Endothelial cell (in vitro differentiated cells): ENCODE measurements at regions not wholly inside any gene's neighbourhood (a gene's known extent, or its start where the extent isn't known, plus 50 kb on each side); places are given as distances from the start of the nearest gene placed in this dataset.

Experiments
- DNase-seq: peaks from one replicate; pipeline ENCODE4 v3.0.0; 2021; ENCODE audit warnings: low spot score
- H3K27ac Mint-ChIP-seq: one replicate; pipeline ENCODE4 v1.8.0; 2021; ENCODE audit warnings: mixed read lengths, inconsistent platforms; ENCODE audit not compliant: unreplicated experiment
- H3K27me3 Mint-ChIP-seq: one replicate; pipeline ENCODE4 v1.8.0; 2021; ENCODE audit warnings: mild to moderate bottlenecking, moderate library complexity, mixed read lengths, inconsistent platforms; ENCODE audit not compliant: unreplicated experiment
- H3K36me3 Mint-ChIP-seq: one replicate; pipeline ENCODE4 v1.8.0; 2021; ENCODE audit warnings: mild to moderate bottlenecking, low read depth, mixed read lengths, inconsistent platforms; ENCODE audit not compliant: unreplicated experiment
- H3K4me1 Mint-ChIP-seq: one replicate; pipeline ENCODE4 v1.8.0; 2021; ENCODE audit warnings: mild to moderate bottlenecking, mixed read lengths, inconsistent platforms; ENCODE audit not compliant: unreplicated experiment
- H3K4me3 Mint-ChIP-seq: one replicate; pipeline ENCODE4 v1.8.0; 2021; ENCODE audit warnings: mild to moderate bottlenecking, mixed read lengths, inconsistent platforms; ENCODE audit not compliant: unreplicated experiment
- H3K9me3 Mint-ChIP-seq: one replicate; pipeline ENCODE4 v1.8.0; 2021; ENCODE audit warnings: mixed read lengths, inconsistent platforms; ENCODE audit not compliant: unreplicated experiment
- CTCF ChIP-seq: fragments of 200-600 bp; sonication (generic); IDR thresholded peaks from one replicate; pipeline ENCODE4 v1.5.0; 2021; ENCODE audit warnings: antibody characterized with exemption; ENCODE audit not compliant: unreplicated experiment

DNA sequence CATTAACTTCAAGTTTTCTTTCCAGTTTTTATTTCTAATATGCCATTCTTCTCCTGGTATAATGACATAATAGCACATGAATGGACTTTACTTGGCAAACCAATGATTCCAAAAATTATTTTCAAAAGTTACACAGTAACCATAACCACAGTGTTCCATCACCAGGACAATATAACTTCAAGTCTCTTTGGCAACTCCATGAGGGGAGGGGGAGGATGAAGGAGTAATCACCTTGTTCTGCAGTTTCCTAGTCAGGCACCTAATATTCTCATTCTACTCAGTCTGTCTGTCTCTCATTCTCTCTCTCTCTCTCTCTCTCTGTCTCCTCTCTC is 66.6 kb downstream of the BTG1 start:
- Mint-ChIP-seq H3K4me3 (no peak overlapping the region), H3K9me3 (no peaks in the 10 kb centered on the region), H3K36me3 (no peaks in the 10 kb centered on the region), H3K4me1 (peaks cover 2% of the 10 kb centered on the region), H3K27ac (no peak overlapping the region), H3K27me3 (no peaks in the 10 kb centered on the region)
- DNase-seq, result no peak
- no peak for TF ChIP-seq CTCF

DNA sequence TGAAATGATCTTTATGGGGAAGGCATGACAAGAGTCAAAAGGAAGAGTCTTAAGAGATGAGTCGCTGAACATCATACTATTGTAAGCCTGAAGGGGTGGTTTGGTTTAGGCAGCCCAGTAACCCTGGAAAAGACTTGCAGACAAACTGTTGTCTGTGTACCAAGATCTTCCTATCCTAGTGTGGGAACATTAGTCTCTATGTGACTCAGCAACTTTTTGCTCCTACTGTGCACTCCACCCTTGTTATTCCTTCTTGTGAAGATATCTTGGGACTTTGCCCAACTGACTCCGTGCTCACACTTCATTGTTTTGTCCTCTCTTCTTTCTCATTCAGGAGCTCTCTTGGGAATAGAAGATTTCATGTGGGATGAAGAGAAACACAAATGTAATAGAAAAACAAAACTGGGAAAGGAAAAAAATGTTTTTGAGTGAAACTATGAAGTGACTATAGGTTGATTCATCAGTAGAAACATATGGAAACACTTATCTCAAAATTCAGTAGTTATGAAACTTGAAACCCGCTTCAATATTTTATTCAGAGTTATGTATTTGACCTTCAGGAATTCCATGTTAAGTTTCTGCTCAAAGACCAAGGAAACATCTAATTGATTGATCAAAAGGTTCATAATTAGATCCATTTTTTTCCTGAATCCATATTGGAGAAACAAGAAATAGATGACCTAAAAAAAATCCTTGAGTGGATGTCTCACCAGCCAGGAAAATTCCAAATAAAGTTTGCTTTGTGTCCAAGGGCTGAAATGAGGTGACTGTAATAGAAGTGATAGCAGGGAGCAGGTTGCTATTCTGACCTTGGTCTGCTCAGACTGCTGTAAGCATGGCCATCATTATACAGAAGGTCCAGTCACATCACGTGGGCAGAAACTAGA is 67.2 kb downstream of the BTG1 start:
- H3K4me1 Mint-ChIP-seq, result peaks cover 2% of the 10 kb centered on the region

DNA sequence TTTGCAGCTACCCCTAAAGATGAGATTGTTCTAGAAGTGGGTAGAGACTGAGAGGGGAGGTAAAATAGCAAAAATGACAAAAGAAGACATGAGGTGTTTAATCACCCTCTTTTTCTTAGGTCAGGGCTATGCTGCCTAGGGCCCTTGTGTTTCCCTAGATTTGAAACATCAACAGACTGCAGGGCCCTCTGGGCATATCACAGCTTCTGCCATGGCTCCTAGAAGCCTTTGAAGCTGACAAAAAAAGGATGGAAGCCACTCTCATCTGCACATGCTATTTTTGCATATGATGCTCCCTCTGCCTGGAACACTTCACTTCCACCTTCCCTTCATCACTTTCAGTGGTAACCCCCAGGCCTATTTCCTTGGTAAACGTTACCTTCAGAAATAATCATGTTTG is 68.1 kb downstream of the BTG1 start:
- Mint-ChIP-seq H3K27ac (no peak overlapping the region), H3K4me3 (no peak overlapping the region), H3K36me3 (no peaks in the 10 kb centered on the region), H3K9me3 (no peaks in the 10 kb centered on the region), H3K4me1 (peaks cover 2% of the 10 kb centered on the region), H3K27me3 (no peaks in the 10 kb centered on the region)
- no peak for DNase-seq
- no peak for TF ChIP-seq CTCF

More for the DNA sequence above, 67.2 kb downstream of the BTG1 start:
- no peaks in the 10 kb centered on the region for H3K27me3 Mint-ChIP-seq
- H3K4me3 Mint-ChIP-seq, result no peak overlapping the region
- no peaks in the 10 kb centered on the region for H3K36me3 Mint-ChIP-seq
- no peak for DNase-seq
- no peaks in the 10 kb centered on the region for H3K9me3 Mint-ChIP-seq
- no peak for TF ChIP-seq CTCF
- H3K27ac Mint-ChIP-seq, result no peak overlapping the region

- Mint-ChIP-seq H3K4me1 (peaks cover 2% of the 10 kb centered on the region), H3K9me3 (no peaks in the 10 kb centered on the region), H3K27me3 (no peaks in the 10 kb centered on the region), H3K27ac (no peak overlapping the region), H3K36me3 (no peaks in the 10 kb centered on the region), H3K4me3 (no peak overlapping the region)
- DNase-seq, result no peak
- no peak for TF ChIP-seq CTCF
Observed at GRCh38 chr12:92076101-92076500, 69.5 kb downstream of the BTG1 start.

GRCh38 chr12:92075425-92075914 is 70.2 kb downstream of the BTG1 start:
- Mint-ChIP-seq H3K27ac (no peak overlapping the region), H3K27me3 (no peaks in the 10 kb centered on the region), H3K4me1 (peaks cover 2% of the 10 kb centered on the region), H3K4me3 (no peak overlapping the region), H3K9me3 (no peaks in the 10 kb centered on the region), H3K36me3 (no peaks in the 10 kb centered on the region)
- no peak for DNase-seq
- TF ChIP-seq CTCF, result no peak
